NCI-H446 (cell line): ENCODE measurements at regions not wholly inside any gene's neighbourhood (a gene's known extent, or its start where the extent isn't known, plus 50 kb on each side); places are given as distances from the start of the nearest gene placed in this dataset.

Experiments used
- DNase-seq, 2 experiments: peaks; one replicate each; lab custom pipeline; 2025; lab: John Stamatoyannopoulos, UW

GRCh38 chr12:13680916-13681315 lies 300.5 kb downstream of the GRIN2B start:
- no peak for DNase-seq

DNA sequence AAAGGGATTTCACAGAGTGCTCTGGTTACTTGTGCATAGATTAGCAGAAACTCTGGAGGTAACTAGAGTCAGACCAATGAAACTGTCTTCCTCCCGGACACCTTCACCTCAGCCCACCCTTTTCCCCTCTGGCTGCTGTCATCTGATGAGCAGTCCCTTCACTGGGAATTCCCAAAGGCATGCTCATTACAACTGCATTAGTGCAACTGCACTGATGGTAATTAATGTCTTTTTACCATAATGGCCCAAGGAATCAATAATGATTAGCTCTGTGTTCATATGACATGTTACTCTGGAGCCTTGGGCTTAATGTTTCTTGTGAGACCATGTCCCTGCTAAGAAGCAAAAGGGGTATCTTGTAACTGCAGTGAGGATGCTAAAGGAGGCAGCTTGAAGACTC lies 304.5 kb downstream of the GRIN2B start:
- no peak for DNase-seq

GRCh38 chr12:13670285-13670866 lies 311.0 kb downstream of the GRIN2B start:
- no peak for DNase-seq

- DNase-seq: no peak
These were observed 312.5 kb downstream of the GRIN2B start for GRCh38 chr12:13668880-13669279.

GRCh38 chr12:13666806-13667205 lies 314.6 kb downstream of the GRIN2B start:
- DNase-seq: no peak

- peak; percentile 5 to 72 for DNase-seq
These were observed 320.2 kb downstream of the GRIN2B start for GRCh38 chr12:13661005-13661887.

- DNase-seq: no peak
These were observed 326.9 kb downstream of the GRIN2B start for GRCh38 chr12:13654456-13654855.

DNA sequence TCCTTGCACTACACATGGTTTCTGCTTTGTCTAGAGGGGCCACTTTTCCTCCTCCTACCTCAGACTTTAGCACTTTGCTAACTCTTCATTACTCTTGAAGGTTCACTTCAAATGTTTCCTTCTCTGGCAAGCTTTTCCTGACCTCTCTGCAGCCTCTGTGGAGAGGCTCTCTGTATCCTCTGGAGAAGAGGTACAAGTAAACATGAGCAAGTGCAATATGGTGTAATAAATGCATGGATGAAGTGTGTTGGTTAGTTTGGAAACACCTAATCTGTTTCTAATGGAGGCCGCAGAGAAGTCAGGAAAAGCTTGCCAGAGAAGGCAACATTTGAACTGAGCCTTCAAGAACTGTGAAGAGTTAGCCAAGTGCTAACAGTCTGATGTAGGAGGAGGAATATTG lies 329.3 kb downstream of the GRIN2B start:
- no peak for DNase-seq

- no peak for DNase-seq
These were observed 345.7 kb downstream of the GRIN2B start for GRCh38 chr12:13635709-13636108.

DNA sequence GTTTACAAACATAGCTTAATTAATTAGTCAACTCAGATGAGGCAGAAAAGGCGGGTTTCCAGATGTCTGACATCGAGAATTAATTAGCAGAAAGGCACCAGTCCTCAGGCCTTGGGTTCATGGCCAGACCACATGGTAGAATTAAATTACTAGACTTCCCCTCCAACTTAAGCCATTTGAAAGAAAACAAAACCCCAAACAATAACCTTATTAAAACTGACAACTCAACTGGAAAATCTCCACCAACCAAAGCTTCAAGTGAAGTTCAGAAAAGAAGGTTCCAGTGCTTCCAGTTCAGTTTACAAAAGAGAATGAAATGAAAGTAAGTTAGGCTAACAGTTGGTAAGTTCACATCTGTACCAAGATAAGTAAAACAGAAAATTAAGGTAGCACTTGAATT lies 349.5 kb downstream of the GRIN2B start:
- DNase-seq: peak in 1 of 2 experiments; percentile 33

- no peak for DNase-seq
These were observed 351.0 kb downstream of the GRIN2B start for GRCh38 chr12:13630354-13630753.

DNA sequence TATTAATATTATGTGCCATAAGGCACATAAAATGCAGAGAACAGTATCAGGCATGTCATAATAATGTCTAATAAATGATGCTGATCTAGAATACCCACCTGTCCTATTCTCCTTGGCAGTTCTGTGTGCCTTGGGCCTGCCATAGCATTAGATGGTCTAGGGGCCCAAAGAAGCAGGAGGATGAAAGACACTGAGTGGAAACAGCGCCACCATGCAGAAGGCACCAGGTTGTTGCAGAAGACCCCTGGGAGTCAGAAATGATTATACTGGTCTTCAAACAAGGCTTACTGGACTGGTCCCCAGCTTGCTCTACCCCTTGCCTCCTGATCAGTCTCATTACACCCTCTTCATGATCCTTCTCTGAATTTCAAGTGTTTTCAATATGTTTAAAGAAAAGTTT lies 353.3 kb downstream of the GRIN2B start:
- DNase-seq: no peak

- peak in 1 of 2 experiments; percentile 11 for DNase-seq
These were observed 353.9 kb downstream of the GRIN2B start for GRCh38 chr12:13627536-13627935.

DNA sequence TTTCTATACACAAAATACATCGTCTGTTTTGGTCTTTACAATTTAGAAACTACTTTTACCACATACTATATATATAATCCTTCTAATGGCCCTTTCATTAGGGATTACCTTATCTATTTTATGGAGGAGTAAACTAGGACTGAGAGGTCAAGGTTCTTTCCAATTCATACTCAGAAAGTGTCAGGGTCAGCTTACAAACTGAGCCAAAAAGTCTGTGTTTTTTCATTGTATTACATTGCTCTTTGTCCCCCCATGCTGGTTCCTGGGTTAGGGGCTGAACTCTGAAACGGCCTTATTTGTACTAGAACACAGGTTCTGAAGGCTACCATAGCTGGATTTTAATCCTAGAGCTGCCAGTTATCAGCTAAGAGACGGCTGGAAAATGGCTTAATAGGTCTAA lies 368.1 kb downstream of the GRIN2B start:
- DNase-seq: no peak

DNA sequence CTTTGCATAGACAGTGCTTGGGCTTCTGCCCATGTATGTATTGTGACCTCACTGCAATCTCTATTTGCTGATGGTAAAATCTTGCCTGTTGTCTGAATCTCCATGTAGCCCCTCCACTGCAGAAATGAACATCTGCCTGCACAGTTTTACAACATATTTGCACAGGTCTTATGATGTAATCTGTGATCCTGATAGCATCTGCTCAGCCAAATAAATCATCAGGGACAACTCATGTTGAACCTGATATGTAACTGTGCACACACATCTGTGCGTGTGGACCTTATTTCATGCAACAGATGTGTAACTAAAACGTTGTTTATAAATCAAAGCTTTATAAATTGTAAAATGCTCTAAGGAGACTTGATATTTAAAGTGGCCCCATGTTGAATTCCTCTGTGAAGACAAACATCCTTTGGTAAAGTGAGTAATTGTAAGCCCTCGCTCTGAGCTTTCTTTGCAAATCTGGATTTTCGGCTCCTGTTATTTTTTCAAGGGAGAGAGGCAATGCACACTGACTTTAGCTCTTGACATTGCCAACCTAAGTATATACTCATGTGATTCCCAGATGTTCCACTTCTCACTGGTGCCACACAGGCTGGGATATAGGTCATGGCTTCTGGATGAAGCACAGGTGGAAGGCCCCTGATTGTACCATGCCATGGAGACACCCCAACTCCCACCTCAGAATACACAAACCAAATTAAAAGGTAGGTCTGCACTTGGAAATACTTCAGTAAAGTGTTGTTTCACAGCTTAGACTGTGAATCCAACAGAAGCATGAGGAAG lies 371.3 kb downstream of the GRIN2B start:
- DNase-seq: no peak

- no peak for DNase-seq
These were observed 375.1 kb downstream of the GRIN2B start for GRCh38 chr12:13606290-13606689.

DNA sequence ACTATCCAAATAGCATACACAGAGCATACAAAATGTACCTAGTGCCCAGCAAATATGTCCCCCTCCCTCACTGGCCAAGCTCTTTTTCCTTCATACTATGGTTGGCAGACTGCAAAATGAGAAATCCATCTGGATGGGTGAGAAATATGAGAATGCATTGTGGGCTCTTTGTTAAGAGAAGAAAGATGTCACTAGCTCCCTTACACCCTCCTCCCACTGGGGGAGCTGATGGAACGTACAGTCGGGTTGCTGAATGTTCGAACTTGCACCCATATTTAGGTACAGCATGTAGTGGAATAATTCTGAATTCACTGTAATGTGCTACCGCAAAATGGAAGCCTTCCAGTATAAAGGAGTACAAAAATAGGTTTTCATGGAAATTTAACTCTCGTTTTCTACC lies 377.4 kb downstream of the GRIN2B start:
- no peak for DNase-seq

- DNase-seq: peak; percentile 47 to 75
These were observed 379.2 kb downstream of the GRIN2B start for GRCh38 chr12:13602172-13602571.

DNA sequence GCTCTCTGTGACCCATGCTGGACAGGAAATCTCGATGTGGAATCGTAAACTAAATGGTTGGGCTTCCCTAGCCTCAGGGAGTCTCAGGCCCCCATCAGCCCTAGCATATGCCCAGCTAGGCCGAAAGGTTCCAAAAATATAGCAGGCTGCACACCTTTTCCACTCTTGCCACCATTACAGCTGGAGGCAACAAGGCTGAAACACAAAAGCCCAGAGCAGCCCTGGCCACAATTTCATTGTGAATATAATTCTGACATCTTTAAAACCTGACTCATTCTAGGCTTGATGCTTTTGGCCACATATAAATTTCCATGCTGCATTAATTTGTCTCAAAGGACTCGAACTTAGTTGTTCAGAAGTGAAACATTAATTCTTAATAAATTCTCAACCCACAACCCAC lies 382.2 kb downstream of the GRIN2B start:
- DNase-seq: no peak

DNA sequence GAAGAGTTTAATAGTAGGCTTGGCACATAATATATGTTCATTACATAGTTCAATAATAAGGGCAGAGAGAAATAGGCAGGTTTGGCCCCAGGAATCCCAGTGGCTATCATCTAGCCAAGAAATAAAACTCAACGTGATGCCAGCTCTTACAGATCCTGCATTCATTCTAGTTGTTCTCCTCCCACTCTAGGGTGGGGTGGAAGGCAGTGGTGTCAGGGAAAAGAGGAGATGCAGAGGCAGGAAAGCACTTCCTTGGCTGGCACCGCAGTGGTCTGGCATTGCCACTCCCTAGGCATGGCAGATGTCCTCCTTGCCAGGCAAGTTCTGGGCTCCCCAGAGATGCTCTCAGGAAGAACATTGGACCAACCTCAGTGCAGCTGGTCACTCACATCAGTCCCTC lies 383.6 kb downstream of the GRIN2B start:
- DNase-seq: peak in 1 of 2 experiments; percentile 43

DNA sequence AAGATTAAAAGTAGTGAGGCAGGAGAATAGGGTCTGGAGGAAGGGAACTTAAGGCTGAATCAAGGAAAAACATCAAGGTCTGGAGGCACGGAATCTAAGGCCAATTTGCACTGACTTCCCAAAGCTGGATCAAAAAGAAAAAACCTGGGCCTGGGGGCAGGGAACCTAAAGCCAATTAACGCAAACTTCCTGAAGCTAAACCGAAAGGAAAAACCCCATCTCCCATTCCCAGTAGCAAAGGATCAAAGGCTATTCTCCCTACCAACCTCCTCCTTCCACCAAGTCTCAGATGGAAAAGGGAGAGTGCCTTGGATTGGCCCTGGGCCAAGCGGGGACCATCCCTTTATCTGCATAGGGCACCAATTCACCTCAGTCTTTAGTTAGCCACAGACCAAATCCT lies 384.2 kb downstream of the GRIN2B start:
- DNase-seq: no peak

DNA sequence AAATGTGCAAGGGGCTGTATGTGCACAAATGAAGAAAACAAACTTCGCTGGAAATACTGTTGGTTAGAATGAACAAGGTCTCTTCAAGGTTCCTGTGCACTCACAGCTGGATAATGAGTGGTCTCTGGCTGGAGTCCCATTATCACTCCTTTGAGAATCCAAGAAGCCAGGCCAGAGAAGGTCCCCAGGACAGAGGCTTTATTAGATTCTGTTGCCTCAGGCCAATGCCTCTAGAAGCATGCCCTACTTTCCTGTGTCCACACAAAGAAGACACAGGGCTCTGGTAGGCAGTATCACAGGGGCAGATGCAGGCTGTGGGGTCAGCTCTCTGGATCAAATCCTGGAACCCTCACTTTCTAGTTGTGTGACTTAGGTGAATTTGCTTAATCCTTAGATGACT lies 384.7 kb downstream of the GRIN2B start:
- no peak for DNase-seq
